ENCODE measurements at regions not wholly inside any gene's neighbourhood (a gene's known extent, or its start where the extent isn't known, plus 50 kb on each side); places are given as distances from the start of the nearest gene placed in this dataset.

GRCh38 chr13:97615266-97615665 is 181.3 kb downstream of the RAP2A start:
- TF ChIP-seq CTCF (conservative IDR thresholded peaks at IDR 0.05; ENCODE audit: low read depth in 2 of 2) (no peak), EZH2 (IDR thresholded peaks at IDR 0.05; ENCODE audit: low read depth, unreplicated experiment) (no peak), CREB1 (CRISPR knock-in tag; IDR thresholded peaks at IDR 0.05; ENCODE audit: low read depth) (no peak), POLR2AphosphoS5 (IDR thresholded peaks at IDR 0.05; ENCODE audit: low read depth) (no peak), REST (IDR thresholded peaks at IDR 0.05; ENCODE audit: unreplicated experiment) (no peak), EZH2phosphoT487 (IDR thresholded peaks at IDR 0.05; ENCODE audit: unreplicated experiment) (no peak), JUNB (IDR thresholded peaks at IDR 0.05; ENCODE audit: unreplicated experiment) (no peak), NANOG (IDR thresholded peaks at IDR 0.05; ENCODE audit: borderline replicate concordance) (no peak), ETS1 (IDR thresholded peaks at IDR 0.05) (no peak), ZNF114 (CRISPR knock-in tag; IDR thresholded peaks at IDR 0.05) (no peak)
- TF ChIP-seq, protein P1, sequence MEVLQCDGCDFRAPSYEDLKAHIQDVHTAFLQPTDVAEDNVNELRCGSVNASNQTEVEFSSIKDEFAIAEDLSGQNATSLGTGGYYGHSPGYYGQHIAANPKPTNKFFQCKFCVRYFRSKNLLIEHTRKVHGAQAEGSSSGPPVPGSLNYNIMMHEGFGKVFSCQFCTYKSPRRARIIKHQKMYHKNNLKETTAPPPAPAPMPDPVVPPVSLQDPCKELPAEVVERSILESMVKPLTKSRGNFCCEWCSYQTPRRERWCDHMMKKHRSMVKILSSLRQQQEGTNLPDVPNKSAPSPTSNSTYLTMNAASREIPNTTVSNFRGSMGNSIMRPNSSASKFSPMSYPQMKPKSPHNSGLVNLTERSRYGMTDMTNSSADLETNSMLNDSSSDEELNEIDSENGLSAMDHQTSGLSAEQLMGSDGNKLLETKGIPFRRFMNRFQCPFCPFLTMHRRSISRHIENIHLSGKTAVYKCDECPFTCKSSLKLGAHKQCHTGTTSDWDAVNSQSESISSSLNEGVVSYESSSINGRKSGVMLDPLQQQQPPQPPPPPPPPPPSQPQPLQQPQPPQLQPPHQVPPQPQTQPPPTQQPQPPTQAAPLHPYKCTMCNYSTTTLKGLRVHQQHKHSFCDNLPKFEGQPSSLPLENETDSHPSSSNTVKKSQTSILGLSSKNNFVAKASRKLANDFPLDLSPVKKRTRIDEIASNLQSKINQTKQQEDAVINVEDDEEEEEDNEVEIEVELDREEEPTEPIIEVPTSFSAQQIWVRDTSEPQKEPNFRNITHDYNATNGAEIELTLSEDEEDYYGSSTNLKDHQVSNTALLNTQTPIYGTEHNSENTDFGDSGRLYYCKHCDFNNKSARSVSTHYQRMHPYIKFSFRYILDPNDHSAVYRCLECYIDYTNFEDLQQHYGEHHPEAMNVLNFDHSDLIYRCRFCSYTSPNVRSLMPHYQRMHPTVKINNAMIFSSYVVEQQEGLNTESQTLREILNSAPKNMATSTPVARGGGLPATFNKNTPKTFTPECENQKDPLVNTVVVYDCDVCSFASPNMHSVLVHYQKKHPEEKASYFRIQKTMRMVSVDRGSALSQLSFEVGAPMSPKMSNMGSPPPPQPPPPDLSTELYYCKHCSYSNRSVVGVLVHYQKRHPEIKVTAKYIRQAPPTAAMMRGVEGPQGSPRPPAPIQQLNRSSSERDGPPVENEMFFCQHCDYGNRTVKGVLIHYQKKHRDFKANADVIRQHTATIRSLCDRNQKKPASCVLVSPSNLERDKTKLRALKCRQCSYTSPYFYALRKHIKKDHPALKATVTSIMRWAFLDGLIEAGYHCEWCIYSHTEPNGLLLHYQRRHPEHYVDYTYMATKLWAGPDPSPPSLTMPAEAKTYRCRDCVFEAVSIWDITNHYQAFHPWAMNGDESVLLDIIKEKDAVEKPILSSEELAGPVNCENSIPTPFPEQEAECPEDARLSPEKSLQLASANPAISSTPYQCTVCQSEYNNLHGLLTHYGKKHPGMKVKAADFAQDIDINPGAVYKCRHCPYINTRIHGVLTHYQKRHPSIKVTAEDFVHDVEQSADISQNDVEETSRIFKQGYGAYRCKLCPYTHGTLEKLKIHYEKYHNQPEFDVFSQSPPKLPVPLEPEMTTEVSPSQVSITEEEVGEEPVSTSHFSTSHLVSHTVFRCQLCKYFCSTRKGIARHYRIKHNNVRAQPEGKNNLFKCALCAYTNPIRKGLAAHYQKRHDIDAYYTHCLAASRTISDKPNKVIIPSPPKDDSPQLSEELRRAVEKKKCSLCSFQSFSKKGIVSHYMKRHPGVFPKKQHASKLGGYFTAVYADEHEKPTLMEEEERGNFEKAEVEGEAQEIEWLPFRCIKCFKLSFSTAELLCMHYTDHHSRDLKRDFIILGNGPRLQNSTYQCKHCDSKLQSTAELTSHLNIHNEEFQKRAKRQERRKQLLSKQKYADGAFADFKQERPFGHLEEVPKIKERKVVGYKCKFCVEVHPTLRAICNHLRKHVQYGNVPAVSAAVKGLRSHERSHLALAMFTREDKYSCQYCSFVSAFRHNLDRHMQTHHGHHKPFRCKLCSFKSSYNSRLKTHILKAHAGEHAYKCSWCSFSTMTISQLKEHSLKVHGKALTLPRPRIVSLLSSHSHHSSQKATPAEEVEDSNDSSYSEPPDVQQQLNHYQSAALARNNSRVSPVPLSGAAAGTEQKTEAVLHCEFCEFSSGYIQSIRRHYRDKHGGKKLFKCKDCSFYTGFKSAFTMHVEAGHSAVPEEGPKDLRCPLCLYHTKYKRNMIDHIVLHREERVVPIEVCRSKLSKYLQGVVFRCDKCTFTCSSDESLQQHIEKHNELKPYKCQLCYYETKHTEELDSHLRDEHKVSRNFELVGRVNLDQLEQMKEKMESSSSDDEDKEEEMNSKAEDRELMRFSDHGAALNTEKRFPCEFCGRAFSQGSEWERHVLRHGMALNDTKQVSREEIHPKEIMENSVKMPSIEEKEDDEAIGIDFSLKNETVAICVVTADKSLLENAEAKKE (CRISPR knock-in tag; IDR thresholded peaks at IDR 0.05) = no peak
